Right atrium auricular region (tissue), 2 donors: ENCODE measurements at regions not wholly inside any gene's neighbourhood (a gene's known extent, or its start where the extent isn't known, plus 50 kb on each side); places are given as distances from the start of the nearest gene placed in this dataset.

Experiments used
- DNase-seq: peaks from one replicate; pipeline ENCODE4 v3.0.0-alpha.2; 2019; ENCODE audit warnings: low spot score
- H3K27ac ChIP-seq, 2 donors: fragments of 200-600 bp; sonication (generic); 1 replicate in 1 of 2; 2 replicates in 1 of 2; pipeline ENCODE4 v1.5.1; 2016 to 2019
- H3K27me3 ChIP-seq, 2 donors: fragments of 200-600 bp; sonication (generic); one replicate each; pipeline versions ENCODE4 v1.5.1 to v1.6.0; 2017 to 2019
- H3K36me3 ChIP-seq: fragments of 200-600 bp; sonication (generic); one replicate; pipeline ENCODE4 v1.5.1; 2016
- H3K4me1 ChIP-seq, 2 donors: fragments of 200-600 bp; sonication (generic); one replicate each; pipeline versions ENCODE4 v1.5.1 to v1.6.0; 2017 to 2019
- H3K4me3 ChIP-seq, 2 donors: fragments of 200-600 bp; sonication (generic); 1 replicate in 1 of 2; 2 replicates in 1 of 2; pipeline ENCODE4 v1.5.1; 2017 to 2019; ENCODE audit warnings: mild to moderate bottlenecking in 1 of 2, moderate library complexity in 1 of 2
- H3K9me3 ChIP-seq, 2 donors: fragments of 200-600 bp; sonication (generic); one replicate each; pipeline ENCODE4 v1.5.1; 2019
- CTCF ChIP-seq, 2 donors: fragments of 200-600 bp; sonication (generic); IDR thresholded peaks; one replicate each; pipeline ENCODE4 v1.5.1; 2019; ENCODE audit warnings: antibody characterized with exemption in 2 of 2

GRCh38 chr2:121818546-121818945 lies 63.1 kb downstream of the TSN start:
- H3K9me3 ChIP-seq = peaks cover 6 to 20% of the 10 kb centered on the region in 2 donors
- H3K36me3 ChIP-seq = no peaks in the 10 kb centered on the region
- no peak for TF ChIP-seq CTCF (IDR thresholded peaks at IDR 0.05)
- H3K27ac ChIP-seq = no peak overlapping the region
- no peaks in the 10 kb centered on the region for H3K4me1 ChIP-seq
- H3K27me3 ChIP-seq = no peaks in the 10 kb centered on the region
- no peak for DNase-seq
- H3K4me3 ChIP-seq = no peak overlapping the region

- H3K27ac ChIP-seq = no peak overlapping the region
- H3K4me1 ChIP-seq = no peaks in the 10 kb centered on the region
- no peaks in the 10 kb centered on the region for H3K36me3 ChIP-seq
- H3K27me3 ChIP-seq = no peaks in the 10 kb centered on the region
- no peak overlapping the region for H3K4me3 ChIP-seq
- H3K9me3 ChIP-seq = peaks cover 6 to 20% of the 10 kb centered on the region in 2 donors
- DNase-seq = no peak
- no peak for TF ChIP-seq CTCF (IDR thresholded peaks at IDR 0.05)
Observed at GRCh38 chr2:121819846-121820245, 64.4 kb downstream of the TSN start.

- no peaks in the 10 kb centered on the region for H3K4me1 ChIP-seq
- H3K9me3 ChIP-seq = peaks cover 6 to 20% of the 10 kb centered on the region in 2 donors
- no peaks in the 10 kb centered on the region for H3K36me3 ChIP-seq
- H3K4me3 ChIP-seq = no peak overlapping the region
- TF ChIP-seq CTCF (IDR thresholded peaks at IDR 0.05) = no peak
- H3K27me3 ChIP-seq = no peaks in the 10 kb centered on the region
- no peak for DNase-seq
- no peak overlapping the region for H3K27ac ChIP-seq
Observed at GRCh38 chr2:121821476-121822158, 66.2 kb downstream of the TSN start.

- H3K27ac ChIP-seq = no peak overlapping the region
- no peak for DNase-seq
- peaks cover 0 to 10% of the 10 kb centered on the region in 2 donors for H3K9me3 ChIP-seq
- H3K36me3 ChIP-seq = no peaks in the 10 kb centered on the region
- no peaks in the 10 kb centered on the region for H3K27me3 ChIP-seq
- H3K4me3 ChIP-seq = no peak overlapping the region
- no peak for TF ChIP-seq CTCF (IDR thresholded peaks at IDR 0.05)
- no peaks in the 10 kb centered on the region for H3K4me1 ChIP-seq
Observed at GRCh38 chr2:121824264-121824663, 68.8 kb downstream of the TSN start.

GRCh38 chr2:121825003-121825950 lies 69.8 kb downstream of the TSN start:
- Histone ChIP-seq H3K4me3 (no peak overlapping the region), H3K36me3 (no peaks in the 10 kb centered on the region)
- no peak for TF ChIP-seq CTCF (IDR thresholded peaks at IDR 0.05)

More at GRCh38 chr2:121825003-121825950, 69.8 kb downstream of the TSN start:
- no peaks in the 10 kb centered on the region for H3K27me3 ChIP-seq
- H3K9me3 ChIP-seq = peaks cover 0 to 10% of the 10 kb centered on the region in 2 donors
- no peak for DNase-seq
- no peak overlapping the region for H3K27ac ChIP-seq
- no peaks in the 10 kb centered on the region for H3K4me1 ChIP-seq
